ENCODE measurements at regions not wholly inside any gene's neighbourhood (a gene's known extent, or its start where the extent isn't known, plus 50 kb on each side); places are given as distances from the start of the nearest gene placed in this dataset.

DNA sequence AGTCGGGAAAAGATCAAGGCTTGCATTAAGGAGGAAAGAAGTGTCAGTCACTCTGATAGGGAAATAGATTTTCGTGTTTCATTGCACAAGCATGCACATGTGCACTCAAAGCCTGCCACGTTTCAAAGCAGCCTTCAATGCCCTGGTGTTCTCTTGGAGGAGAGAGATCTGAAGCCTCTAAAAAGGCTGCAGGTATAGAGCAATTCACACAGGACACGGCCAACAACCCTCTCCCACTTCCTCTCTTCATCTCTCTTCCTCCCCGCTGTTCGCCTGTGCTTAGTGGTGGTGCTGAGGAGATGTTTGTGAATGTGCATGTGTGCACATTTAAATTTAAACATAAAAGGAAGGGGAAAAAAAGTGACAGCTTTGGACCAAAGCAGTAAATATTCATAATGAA lies 117.7 kb downstream of the NUF2 start:
- TF ChIP-seq, protein P1, sequence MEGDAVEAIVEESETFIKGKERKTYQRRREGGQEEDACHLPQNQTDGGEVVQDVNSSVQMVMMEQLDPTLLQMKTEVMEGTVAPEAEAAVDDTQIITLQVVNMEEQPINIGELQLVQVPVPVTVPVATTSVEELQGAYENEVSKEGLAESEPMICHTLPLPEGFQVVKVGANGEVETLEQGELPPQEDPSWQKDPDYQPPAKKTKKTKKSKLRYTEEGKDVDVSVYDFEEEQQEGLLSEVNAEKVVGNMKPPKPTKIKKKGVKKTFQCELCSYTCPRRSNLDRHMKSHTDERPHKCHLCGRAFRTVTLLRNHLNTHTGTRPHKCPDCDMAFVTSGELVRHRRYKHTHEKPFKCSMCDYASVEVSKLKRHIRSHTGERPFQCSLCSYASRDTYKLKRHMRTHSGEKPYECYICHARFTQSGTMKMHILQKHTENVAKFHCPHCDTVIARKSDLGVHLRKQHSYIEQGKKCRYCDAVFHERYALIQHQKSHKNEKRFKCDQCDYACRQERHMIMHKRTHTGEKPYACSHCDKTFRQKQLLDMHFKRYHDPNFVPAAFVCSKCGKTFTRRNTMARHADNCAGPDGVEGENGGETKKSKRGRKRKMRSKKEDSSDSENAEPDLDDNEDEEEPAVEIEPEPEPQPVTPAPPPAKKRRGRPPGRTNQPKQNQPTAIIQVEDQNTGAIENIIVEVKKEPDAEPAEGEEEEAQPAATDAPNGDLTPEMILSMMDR (tag by site-specific recombination; IDR thresholded peaks at IDR 0.05) = no peak
- TF ChIP-seq YY1 (tag by site-specific recombination; IDR thresholded peaks at IDR 0.05) = no peak
- TF ChIP-seq, protein P2, sequence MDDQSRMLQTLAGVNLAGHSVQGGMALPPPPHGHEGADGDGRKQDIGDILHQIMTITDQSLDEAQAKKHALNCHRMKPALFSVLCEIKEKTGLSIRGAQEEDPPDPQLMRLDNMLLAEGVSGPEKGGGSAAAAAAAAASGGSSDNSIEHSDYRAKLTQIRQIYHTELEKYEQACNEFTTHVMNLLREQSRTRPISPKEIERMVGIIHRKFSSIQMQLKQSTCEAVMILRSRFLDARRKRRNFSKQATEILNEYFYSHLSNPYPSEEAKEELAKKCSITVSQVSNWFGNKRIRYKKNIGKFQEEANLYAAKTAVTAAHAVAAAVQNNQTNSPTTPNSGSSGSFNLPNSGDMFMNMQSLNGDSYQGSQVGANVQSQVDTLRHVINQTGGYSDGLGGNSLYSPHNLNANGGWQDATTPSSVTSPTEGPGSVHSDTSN (CRISPR knock-in tag; IDR thresholded peaks at IDR 0.05) = no peak
- no peak for TF ChIP-seq ZNF48 (tag by site-specific recombination; IDR thresholded peaks at IDR 0.05)
- no peak for TF ChIP-seq ZNF133 (tag by site-specific recombination; IDR thresholded peaks at IDR 0.05)
- TF ChIP-seq, protein P3, sequence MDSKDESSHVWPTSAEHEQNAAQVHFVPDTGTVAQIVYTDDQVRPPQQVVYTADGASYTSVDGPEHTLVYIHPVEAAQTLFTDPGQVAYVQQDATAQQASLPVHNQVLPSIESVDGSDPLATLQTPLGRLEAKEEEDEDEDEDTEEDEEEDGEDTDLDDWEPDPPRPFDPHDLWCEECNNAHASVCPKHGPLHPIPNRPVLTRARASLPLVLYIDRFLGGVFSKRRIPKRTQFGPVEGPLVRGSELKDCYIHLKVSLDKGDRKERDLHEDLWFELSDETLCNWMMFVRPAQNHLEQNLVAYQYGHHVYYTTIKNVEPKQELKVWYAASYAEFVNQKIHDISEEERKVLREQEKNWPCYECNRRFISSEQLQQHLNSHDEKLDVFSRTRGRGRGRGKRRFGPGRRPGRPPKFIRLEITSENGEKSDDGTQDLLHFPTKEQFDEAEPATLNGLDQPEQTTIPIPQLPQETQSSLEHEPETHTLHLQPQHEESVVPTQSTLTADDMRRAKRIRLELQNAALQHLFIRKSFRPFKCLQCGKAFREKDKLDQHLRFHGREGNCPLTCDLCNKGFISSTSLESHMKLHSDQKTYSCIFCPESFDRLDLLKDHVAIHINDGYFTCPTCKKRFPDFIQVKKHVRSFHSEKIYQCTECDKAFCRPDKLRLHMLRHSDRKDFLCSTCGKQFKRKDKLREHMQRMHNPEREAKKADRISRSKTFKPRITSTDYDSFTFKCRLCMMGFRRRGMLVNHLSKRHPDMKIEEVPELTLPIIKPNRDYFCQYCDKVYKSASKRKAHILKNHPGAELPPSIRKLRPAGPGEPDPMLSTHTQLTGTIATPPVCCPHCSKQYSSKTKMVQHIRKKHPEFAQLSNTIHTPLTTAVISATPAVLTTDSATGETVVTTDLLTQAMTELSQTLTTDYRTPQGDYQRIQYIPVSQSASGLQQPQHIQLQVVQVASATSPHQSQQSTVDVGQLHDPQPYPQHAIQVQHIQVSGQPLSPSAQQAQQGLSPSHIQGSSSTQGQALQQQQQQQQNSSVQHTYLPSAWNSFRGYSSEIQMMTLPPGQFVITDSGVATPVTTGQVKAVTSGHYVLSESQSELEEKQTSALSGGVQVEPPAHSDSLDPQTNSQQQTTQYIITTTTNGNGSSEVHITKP (tag by site-specific recombination; IDR thresholded peaks at IDR 0.05) = no peak
- no peak for TF ChIP-seq MEIS1 (CRISPR knock-in tag; IDR thresholded peaks at IDR 0.05; ENCODE audit: borderline replicate concordance)
- TF ChIP-seq ZNF76 (tag by site-specific recombination; IDR thresholded peaks at IDR 0.05; ENCODE audit: borderline replicate concordance, low read depth) = no peak
- no peak for TF ChIP-seq ZNF629 (tag by site-specific recombination; IDR thresholded peaks at IDR 0.05)
- TF ChIP-seq SP2 (tag by site-specific recombination; IDR thresholded peaks at IDR 0.05) = no peak
- no peak for TF ChIP-seq ZNF792 (tag by site-specific recombination; IDR thresholded peaks at IDR 0.05)

Measured in HEK293 (cell line).